HEK293 (cell line): ENCODE measurements at regions not wholly inside any gene's neighbourhood (a gene's known extent, or its start where the extent isn't known, plus 50 kb on each side); places are given as distances from the start of the nearest gene placed in this dataset.
"Not testable (repeated sequence)": the region's sequence is repeated elsewhere in the genome, so short reads cannot be mapped to it uniquely, and the experiment has no call there.

Experiments used
- KLF10 ChIP-seq: fragments of 450-650 bp; IDR thresholded peaks from 2 replicates; pipeline ENCODE4 v1.5.1; 2018; ENCODE audit warnings: missing biosample characterization, mild to moderate bottlenecking, missing genetic modification characterization
- SCRT1 ChIP-seq: fragments of 450-650 bp; formaldehyde crosslinking; IDR thresholded peaks from 2 replicates; pipeline ENCODE4 v1.5.1; 2016; ENCODE audit warnings: missing biosample characterization, missing genetic modification characterization, borderline replicate concordance
- YY1 ChIP-seq: fragments of 450-650 bp; formaldehyde crosslinking; IDR thresholded peaks from 2 replicates; pipeline ENCODE4 v1.5.1; 2018; ENCODE audit warnings: missing biosample characterization, missing genetic modification characterization
- ZNF10 ChIP-seq: fragments of 450-650 bp; formaldehyde crosslinking; IDR thresholded peaks from 2 replicates; pipeline ENCODE4 v1.5.1; 2017; ENCODE audit warnings: missing biosample characterization, missing genetic modification characterization
- ZNF19 ChIP-seq: fragments of 450-650 bp; formaldehyde crosslinking; IDR thresholded peaks from 2 replicates; pipeline ENCODE4; 2016; ENCODE audit warnings: missing biosample characterization, missing genetic modification characterization, low read depth
- ZNF23 ChIP-seq: fragments of 450-650 bp; formaldehyde crosslinking; IDR thresholded peaks from 2 replicates; pipeline ENCODE4 v1.5.1; 2016; ENCODE audit warnings: missing biosample characterization, missing genetic modification characterization, borderline replicate concordance
- ZNF501 ChIP-seq: fragments of 450-650 bp; formaldehyde crosslinking; IDR thresholded peaks from 2 replicates; pipeline ENCODE4 v1.5.1; 2016; ENCODE audit warnings: missing biosample characterization, missing genetic modification characterization
- ZNF629 ChIP-seq: fragments of 450-650 bp; formaldehyde crosslinking; IDR thresholded peaks from 2 replicates; pipeline ENCODE4 v1.5.1; 2017; ENCODE audit warnings: missing biosample characterization, missing genetic modification characterization
- TF ChIP-seq, protein P1 (sequence below): fragments of 450-650 bp; formaldehyde crosslinking; IDR thresholded peaks from 2 replicates; pipeline ENCODE4 v1.5.1; 2016; ENCODE audit warnings: missing biosample characterization, missing genetic modification characterization
- TF ChIP-seq, protein P2 (sequence below): sonication (generic); formaldehyde crosslinking; IDR thresholded peaks from 2 replicates; pipeline ENCODE4 v1.8.1; 2022; ENCODE audit warnings: mild to moderate bottlenecking, moderate library complexity, missing genetic modification reagents
- TF ChIP-seq, protein P3 (sequence below): fragments of 450-650 bp; formaldehyde crosslinking; IDR thresholded peaks from 2 replicates; pipeline ENCODE4 v1.5.1; 2016; ENCODE audit warnings: missing biosample characterization, missing genetic modification characterization
- TF ChIP-seq, protein P4 (sequence below): fragments of 450-650 bp; formaldehyde crosslinking; IDR thresholded peaks from 2 replicates; pipeline ENCODE4 v1.5.1; 2016; ENCODE audit warnings: missing biosample characterization, missing genetic modification characterization
- TF ChIP-seq, protein P5 (sequence below): fragments of 450-650 bp; formaldehyde crosslinking; IDR thresholded peaks from 2 replicates; pipeline ENCODE4 v1.5.1; 2016; ENCODE audit warnings: missing biosample characterization, missing genetic modification characterization, borderline replicate concordance
- TF ChIP-seq, protein P6 (sequence below): fragments of 450-650 bp; IDR thresholded peaks from 2 replicates; pipeline ENCODE4 v1.5.1; 2018; ENCODE audit warnings: missing biosample characterization, mild to moderate bottlenecking, missing genetic modification characterization

DNA sequence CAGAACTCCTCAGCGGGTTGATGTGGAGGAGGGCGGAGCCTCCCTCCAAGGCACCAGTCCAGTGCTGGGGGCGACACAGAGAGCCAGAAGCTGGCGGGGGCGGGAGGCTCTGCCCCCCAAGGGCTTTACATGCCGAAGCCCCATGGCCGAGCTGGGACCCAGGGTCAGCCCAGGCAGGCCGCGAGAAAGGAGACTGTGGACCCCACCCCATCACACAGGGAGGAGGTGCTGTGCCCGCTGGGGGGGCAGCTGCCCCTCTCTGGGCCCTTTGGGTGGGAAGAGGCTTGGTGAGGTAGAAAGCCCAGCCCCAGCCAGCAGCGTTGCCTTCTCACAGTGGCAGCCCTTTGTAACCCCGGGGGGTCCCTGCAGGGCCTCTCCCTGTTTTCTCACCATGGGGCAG, 548.0 kb downstream of the FAM72C start:
- not testable (repeated sequence) for TF ChIP-seq KLF10 (tag by site-specific recombination); ZNF501 (tag by site-specific recombination); SCRT1 (tag by site-specific recombination); ZNF23 (tag by site-specific recombination); ZNF19 (tag by site-specific recombination); YY1 (tag by site-specific recombination); ZNF629; ZNF10 (tag by site-specific recombination)
- TF ChIP-seq, protein P1, sequence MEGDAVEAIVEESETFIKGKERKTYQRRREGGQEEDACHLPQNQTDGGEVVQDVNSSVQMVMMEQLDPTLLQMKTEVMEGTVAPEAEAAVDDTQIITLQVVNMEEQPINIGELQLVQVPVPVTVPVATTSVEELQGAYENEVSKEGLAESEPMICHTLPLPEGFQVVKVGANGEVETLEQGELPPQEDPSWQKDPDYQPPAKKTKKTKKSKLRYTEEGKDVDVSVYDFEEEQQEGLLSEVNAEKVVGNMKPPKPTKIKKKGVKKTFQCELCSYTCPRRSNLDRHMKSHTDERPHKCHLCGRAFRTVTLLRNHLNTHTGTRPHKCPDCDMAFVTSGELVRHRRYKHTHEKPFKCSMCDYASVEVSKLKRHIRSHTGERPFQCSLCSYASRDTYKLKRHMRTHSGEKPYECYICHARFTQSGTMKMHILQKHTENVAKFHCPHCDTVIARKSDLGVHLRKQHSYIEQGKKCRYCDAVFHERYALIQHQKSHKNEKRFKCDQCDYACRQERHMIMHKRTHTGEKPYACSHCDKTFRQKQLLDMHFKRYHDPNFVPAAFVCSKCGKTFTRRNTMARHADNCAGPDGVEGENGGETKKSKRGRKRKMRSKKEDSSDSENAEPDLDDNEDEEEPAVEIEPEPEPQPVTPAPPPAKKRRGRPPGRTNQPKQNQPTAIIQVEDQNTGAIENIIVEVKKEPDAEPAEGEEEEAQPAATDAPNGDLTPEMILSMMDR (tag by site-specific recombination) = not testable (repeated sequence)
- TF ChIP-seq, protein P2, sequence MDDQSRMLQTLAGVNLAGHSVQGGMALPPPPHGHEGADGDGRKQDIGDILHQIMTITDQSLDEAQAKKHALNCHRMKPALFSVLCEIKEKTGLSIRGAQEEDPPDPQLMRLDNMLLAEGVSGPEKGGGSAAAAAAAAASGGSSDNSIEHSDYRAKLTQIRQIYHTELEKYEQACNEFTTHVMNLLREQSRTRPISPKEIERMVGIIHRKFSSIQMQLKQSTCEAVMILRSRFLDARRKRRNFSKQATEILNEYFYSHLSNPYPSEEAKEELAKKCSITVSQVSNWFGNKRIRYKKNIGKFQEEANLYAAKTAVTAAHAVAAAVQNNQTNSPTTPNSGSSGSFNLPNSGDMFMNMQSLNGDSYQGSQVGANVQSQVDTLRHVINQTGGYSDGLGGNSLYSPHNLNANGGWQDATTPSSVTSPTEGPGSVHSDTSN (CRISPR knock-in tag) = not testable (repeated sequence)
- TF ChIP-seq, protein P3, sequence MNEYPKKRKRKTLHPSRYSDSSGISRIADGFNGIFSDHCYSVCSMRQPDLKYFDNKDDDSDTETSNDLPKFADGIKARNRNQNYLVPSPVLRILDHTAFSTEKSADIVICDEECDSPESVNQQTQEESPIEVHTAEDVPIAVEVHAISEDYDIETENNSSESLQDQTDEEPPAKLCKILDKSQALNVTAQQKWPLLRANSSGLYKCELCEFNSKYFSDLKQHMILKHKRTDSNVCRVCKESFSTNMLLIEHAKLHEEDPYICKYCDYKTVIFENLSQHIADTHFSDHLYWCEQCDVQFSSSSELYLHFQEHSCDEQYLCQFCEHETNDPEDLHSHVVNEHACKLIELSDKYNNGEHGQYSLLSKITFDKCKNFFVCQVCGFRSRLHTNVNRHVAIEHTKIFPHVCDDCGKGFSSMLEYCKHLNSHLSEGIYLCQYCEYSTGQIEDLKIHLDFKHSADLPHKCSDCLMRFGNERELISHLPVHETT (tag by site-specific recombination) = not testable (repeated sequence)
- TF ChIP-seq, protein P4, sequence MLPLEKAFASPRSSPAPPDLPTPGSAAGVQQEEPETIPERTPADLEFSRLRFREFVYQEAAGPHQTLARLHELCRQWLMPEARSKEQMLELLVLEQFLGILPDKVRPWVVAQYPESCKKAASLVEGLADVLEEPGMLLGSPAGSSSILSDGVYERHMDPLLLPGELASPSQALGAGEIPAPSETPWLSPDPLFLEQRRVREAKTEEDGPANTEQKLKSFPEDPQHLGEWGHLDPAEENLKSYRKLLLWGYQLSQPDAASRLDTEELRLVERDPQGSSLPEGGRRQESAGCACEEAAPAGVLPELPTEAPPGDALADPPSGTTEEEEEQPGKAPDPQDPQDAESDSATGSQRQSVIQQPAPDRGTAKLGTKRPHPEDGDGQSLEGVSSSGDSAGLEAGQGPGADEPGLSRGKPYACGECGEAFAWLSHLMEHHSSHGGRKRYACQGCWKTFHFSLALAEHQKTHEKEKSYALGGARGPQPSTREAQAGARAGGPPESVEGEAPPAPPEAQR (tag by site-specific recombination) = not testable (repeated sequence)
- TF ChIP-seq, protein P5, sequence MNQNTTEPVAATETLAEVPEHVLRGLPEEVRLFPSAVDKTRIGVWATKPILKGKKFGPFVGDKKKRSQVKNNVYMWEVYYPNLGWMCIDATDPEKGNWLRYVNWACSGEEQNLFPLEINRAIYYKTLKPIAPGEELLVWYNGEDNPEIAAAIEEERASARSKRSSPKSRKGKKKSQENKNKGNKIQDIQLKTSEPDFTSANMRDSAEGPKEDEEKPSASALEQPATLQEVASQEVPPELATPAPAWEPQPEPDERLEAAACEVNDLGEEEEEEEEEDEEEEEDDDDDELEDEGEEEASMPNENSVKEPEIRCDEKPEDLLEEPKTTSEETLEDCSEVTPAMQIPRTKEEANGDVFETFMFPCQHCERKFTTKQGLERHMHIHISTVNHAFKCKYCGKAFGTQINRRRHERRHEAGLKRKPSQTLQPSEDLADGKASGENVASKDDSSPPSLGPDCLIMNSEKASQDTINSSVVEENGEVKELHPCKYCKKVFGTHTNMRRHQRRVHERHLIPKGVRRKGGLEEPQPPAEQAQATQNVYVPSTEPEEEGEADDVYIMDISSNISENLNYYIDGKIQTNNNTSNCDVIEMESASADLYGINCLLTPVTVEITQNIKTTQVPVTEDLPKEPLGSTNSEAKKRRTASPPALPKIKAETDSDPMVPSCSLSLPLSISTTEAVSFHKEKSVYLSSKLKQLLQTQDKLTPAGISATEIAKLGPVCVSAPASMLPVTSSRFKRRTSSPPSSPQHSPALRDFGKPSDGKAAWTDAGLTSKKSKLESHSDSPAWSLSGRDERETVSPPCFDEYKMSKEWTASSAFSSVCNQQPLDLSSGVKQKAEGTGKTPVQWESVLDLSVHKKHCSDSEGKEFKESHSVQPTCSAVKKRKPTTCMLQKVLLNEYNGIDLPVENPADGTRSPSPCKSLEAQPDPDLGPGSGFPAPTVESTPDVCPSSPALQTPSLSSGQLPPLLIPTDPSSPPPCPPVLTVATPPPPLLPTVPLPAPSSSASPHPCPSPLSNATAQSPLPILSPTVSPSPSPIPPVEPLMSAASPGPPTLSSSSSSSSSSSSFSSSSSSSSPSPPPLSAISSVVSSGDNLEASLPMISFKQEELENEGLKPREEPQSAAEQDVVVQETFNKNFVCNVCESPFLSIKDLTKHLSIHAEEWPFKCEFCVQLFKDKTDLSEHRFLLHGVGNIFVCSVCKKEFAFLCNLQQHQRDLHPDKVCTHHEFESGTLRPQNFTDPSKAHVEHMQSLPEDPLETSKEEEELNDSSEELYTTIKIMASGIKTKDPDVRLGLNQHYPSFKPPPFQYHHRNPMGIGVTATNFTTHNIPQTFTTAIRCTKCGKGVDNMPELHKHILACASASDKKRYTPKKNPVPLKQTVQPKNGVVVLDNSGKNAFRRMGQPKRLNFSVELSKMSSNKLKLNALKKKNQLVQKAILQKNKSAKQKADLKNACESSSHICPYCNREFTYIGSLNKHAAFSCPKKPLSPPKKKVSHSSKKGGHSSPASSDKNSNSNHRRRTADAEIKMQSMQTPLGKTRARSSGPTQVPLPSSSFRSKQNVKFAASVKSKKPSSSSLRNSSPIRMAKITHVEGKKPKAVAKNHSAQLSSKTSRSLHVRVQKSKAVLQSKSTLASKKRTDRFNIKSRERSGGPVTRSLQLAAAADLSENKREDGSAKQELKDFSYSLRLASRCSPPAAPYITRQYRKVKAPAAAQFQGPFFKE (tag by site-specific recombination) = not testable (repeated sequence)
- TF ChIP-seq, protein P6, sequence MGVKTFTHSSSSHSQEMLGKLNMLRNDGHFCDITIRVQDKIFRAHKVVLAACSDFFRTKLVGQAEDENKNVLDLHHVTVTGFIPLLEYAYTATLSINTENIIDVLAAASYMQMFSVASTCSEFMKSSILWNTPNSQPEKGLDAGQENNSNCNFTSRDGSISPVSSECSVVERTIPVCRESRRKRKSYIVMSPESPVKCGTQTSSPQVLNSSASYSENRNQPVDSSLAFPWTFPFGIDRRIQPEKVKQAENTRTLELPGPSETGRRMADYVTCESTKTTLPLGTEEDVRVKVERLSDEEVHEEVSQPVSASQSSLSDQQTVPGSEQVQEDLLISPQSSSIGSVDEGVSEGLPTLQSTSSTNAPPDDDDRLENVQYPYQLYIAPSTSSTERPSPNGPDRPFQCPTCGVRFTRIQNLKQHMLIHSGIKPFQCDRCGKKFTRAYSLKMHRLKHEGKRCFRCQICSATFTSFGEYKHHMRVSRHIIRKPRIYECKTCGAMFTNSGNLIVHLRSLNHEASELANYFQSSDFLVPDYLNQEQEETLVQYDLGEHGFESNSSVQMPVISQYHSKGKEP (tag by site-specific recombination) = not testable (repeated sequence)
